HCT116 (cell line): ENCODE measurements at regions not wholly inside any gene's neighbourhood (a gene's known extent, or its start where the extent isn't known, plus 50 kb on each side); places are given as distances from the start of the nearest gene placed in this dataset.

Experiments used
- RAD21 ChIP-seq: IDR thresholded peaks from 2 replicates; pipeline ENCODE4 v1.6.1; 2012; ENCODE audit warnings: low read depth, mild to moderate bottlenecking
- TF ChIP-seq, protein P1 (sequence below), 3 experiments: fragments of 200-600 bp in 1 of 3; sonication (generic) in 1 of 3; IDR thresholded peaks in 2 of 3; conservative IDR thresholded peaks in 1 of 3; 2 replicates each; pipeline ENCODE4 v1.5.1; 2012 to 2017; ENCODE audit warnings: low read depth in 2 of 3, low read length in 2 of 3, antibody characterized with exemption in 1 of 3, borderline replicate concordance in 1 of 3, control low read depth in 1 of 3, mild to moderate bottlenecking in 1 of 3, mixed read lengths in 1 of 3, mixed run types in 1 of 3, moderate library complexity in 1 of 3; ENCODE audit not compliant: insufficient read depth in 1 of 3

- TF ChIP-seq, protein P1, sequence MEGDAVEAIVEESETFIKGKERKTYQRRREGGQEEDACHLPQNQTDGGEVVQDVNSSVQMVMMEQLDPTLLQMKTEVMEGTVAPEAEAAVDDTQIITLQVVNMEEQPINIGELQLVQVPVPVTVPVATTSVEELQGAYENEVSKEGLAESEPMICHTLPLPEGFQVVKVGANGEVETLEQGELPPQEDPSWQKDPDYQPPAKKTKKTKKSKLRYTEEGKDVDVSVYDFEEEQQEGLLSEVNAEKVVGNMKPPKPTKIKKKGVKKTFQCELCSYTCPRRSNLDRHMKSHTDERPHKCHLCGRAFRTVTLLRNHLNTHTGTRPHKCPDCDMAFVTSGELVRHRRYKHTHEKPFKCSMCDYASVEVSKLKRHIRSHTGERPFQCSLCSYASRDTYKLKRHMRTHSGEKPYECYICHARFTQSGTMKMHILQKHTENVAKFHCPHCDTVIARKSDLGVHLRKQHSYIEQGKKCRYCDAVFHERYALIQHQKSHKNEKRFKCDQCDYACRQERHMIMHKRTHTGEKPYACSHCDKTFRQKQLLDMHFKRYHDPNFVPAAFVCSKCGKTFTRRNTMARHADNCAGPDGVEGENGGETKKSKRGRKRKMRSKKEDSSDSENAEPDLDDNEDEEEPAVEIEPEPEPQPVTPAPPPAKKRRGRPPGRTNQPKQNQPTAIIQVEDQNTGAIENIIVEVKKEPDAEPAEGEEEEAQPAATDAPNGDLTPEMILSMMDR (IDR thresholded peaks at IDR 0.05 in 2 of 3, conservative IDR thresholded peaks at IDR 0.05 in 1 of 3; ENCODE audit: borderline replicate concordance in 1 of 3, insufficient read depth in 1 of 3, low read depth in 2 of 3, low read length in 2 of 3) = no peak
- no peak for TF ChIP-seq RAD21
Observed at GRCh38 chr4:79673898-79674297, 265.9 kb upstream of the GK2 start.
